ENCODE measurements at regions not wholly inside any gene's neighbourhood (a gene's known extent, or its start where the extent isn't known, plus 50 kb on each side); places are given as distances from the start of the nearest gene placed in this dataset.

- DNase-seq = no peak
These were observed 82.6 kb upstream of the FUT8 start for GRCh38 chr14:65329911-65330310.

- no peak for DNase-seq
These were observed 82.1 kb upstream of the FUT8 start for GRCh38 chr14:65330416-65330815.

GRCh38 chr14:65331652-65332051 lies 80.9 kb upstream of the FUT8 start:
- DNase-seq = no peak

- DNase-seq = no peak
These were observed 80.2 kb upstream of the FUT8 start for GRCh38 chr14:65332141-65332871.

- no peak for DNase-seq
These were observed 78.4 kb upstream of the FUT8 start for GRCh38 chr14:65333943-65334687.

- no peak for DNase-seq
These were observed 77.6 kb upstream of the FUT8 start for GRCh38 chr14:65334765-65335410.

GRCh38 chr14:65335411-65335947 lies 77.1 kb upstream of the FUT8 start:
- no peak for DNase-seq

- DNase-seq = no peak
These were observed 76.3 kb upstream of the FUT8 start for GRCh38 chr14:65336191-65336591.

- no peak for DNase-seq
These were observed 72.7 kb upstream of the FUT8 start for GRCh38 chr14:65339866-65340265.

GRCh38 chr14:65344011-65344410 lies 68.5 kb upstream of the FUT8 start:
- DNase-seq = no peak

GRCh38 chr14:65345266-65345665 lies 67.3 kb upstream of the FUT8 start:
- DNase-seq = no peak

GRCh38 chr14:65346474-65346873 lies 66.1 kb upstream of the FUT8 start:
- DNase-seq = no peak

- no peak for DNase-seq
These were observed 65.6 kb upstream of the FUT8 start for GRCh38 chr14:65346895-65347294.

- DNase-seq = no peak
These were observed 64.4 kb upstream of the FUT8 start for GRCh38 chr14:65348137-65348536.

- no peak for DNase-seq
These were observed 63.4 kb upstream of the FUT8 start for GRCh38 chr14:65349100-65349499.

GRCh38 chr14:65351493-65352194 lies 60.9 kb upstream of the FUT8 start:
- DNase-seq = no peak

- no peak for DNase-seq
These were observed 59.5 kb upstream of the FUT8 start for GRCh38 chr14:65352964-65353530.

- no peak for DNase-seq
These were observed 58.4 kb upstream of the FUT8 start for GRCh38 chr14:65354131-65354530.

GRCh38 chr14:65354715-65355114 lies 57.8 kb upstream of the FUT8 start:
- no peak for DNase-seq

GRCh38 chr14:65356327-65356836 lies 56.1 kb upstream of the FUT8 start:
- DNase-seq = peak; percentile 9

GRCh38 chr14:65357113-65357512 lies 55.4 kb upstream of the FUT8 start:
- DNase-seq = no peak

- no peak for DNase-seq
These were observed 54.8 kb upstream of the FUT8 start for GRCh38 chr14:65357689-65358088.

- no peak for DNase-seq
These were observed 53.0 kb upstream of the FUT8 start for GRCh38 chr14:65359503-65359902.
